Brain microvascular endothelial cell (primary cell): ENCODE measurements at regions not wholly inside any gene's neighbourhood (a gene's known extent, or its start where the extent isn't known, plus 50 kb on each side); places are given as distances from the start of the nearest gene placed in this dataset.

Source experiments
- DNase-seq: peaks from one replicate; pipeline ENCODE4 v3.0.0-alpha.2; 2020
- H3K27ac ChIP-seq: fragments of 250-450 bp; sonication (Bioruptor Pico); 2 replicates; pipeline ENCODE4 v1.5.1; 2020; ENCODE audit warnings: mild to moderate bottlenecking, moderate library complexity
- H3K27me3 ChIP-seq: fragments of 250-450 bp; sonication (Bioruptor Pico); replicated peaks from 2 replicates; pipeline ENCODE4 v1.5.1; 2020; ENCODE audit warnings: mild to moderate bottlenecking
- H3K36me3 ChIP-seq: fragments of 250-450 bp; sonication (Bioruptor Pico); replicated peaks from 2 replicates; pipeline ENCODE4 v1.5.1; 2020; ENCODE audit warnings: mild to moderate bottlenecking
- H3K4me3 ChIP-seq: 2 replicates; pipeline ENCODE4 v1.5.1; 2011; ENCODE audit warnings: low read depth, mild to moderate bottlenecking, control low read depth, low read length, moderate library complexity
- in situ Hi-C: cut with HindIII; loops from 2 replicates; pipeline ENCODE4 v1.10.0; 2017; ENCODE audit warnings: low sequenced_read_pairs, low pct_ligation_motif_present
- TF ChIP-seq, protein P1 (sequence below): IDR thresholded peaks from 2 replicates; pipeline ENCODE4 v1.5.1; 2011; ENCODE audit warnings: low read depth, mild to moderate bottlenecking, moderate library complexity, low read length, control low read depth, inconsistent platforms; ENCODE audit errors: missing control alignments

GRCh38 chrX:139222511-139223200 is 307.9 kb upstream of the F9 start:
- Histone ChIP-seq H3K27me3 (no peaks in the 10 kb centered on the region), H3K27ac (no peak overlapping the region), H3K36me3 (no peaks in the 10 kb centered on the region), H3K4me3 (no peak overlapping the region)
- in situ Hi-C loops, result no loop called here
- no peak for DNase-seq
- TF ChIP-seq, protein P1, sequence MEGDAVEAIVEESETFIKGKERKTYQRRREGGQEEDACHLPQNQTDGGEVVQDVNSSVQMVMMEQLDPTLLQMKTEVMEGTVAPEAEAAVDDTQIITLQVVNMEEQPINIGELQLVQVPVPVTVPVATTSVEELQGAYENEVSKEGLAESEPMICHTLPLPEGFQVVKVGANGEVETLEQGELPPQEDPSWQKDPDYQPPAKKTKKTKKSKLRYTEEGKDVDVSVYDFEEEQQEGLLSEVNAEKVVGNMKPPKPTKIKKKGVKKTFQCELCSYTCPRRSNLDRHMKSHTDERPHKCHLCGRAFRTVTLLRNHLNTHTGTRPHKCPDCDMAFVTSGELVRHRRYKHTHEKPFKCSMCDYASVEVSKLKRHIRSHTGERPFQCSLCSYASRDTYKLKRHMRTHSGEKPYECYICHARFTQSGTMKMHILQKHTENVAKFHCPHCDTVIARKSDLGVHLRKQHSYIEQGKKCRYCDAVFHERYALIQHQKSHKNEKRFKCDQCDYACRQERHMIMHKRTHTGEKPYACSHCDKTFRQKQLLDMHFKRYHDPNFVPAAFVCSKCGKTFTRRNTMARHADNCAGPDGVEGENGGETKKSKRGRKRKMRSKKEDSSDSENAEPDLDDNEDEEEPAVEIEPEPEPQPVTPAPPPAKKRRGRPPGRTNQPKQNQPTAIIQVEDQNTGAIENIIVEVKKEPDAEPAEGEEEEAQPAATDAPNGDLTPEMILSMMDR, result no peak

GRCh38 chrX:139213241-139213709 is 317.3 kb upstream of the F9 start:
- in situ Hi-C loops, result no loop called here
- DNase-seq, result no peak
- no peaks in the 10 kb centered on the region for H3K27me3 ChIP-seq
- H3K4me3 ChIP-seq, result no peak overlapping the region
- TF ChIP-seq, protein P1, result no peak
- H3K27ac ChIP-seq, result no peak overlapping the region
- H3K36me3 ChIP-seq, result no peaks in the 10 kb centered on the region

- H3K36me3 ChIP-seq, result no peaks in the 10 kb centered on the region
- H3K4me3 ChIP-seq, result no peak overlapping the region
- TF ChIP-seq, protein P1, result no peak
- in situ Hi-C loops, result no loop called here
- no peak for DNase-seq
- no peak overlapping the region for H3K27ac ChIP-seq
- H3K27me3 ChIP-seq, result no peaks in the 10 kb centered on the region
These were observed 318.9 kb upstream of the F9 start for GRCh38 chrX:139211568-139212182.

DNA sequence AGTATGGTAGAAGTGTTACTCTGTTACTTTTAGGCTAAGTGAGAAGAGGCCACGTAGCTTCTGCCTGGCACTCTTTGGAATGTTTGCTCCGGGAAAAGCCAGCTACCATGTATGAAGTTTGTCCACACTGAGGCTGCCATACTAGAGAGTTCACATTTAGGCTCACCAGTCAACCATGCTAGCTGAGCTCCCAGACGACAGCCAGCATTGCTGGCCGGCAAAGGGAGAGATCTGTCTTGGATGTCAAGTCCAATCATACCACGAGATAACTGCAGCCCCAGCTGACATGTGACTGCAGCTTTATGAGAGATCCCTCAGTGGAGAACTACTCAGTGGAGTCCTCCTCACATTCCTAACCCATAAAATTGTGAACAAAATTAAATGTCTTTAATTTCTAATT is 321.2 kb upstream of the F9 start:
- in situ Hi-C loops, result no loop called here
- Histone ChIP-seq H3K36me3 (no peaks in the 10 kb centered on the region), H3K27me3 (peaks cover 1% of the 10 kb centered on the region), H3K27ac (no peak overlapping the region), H3K4me3 (no peak overlapping the region)
- no peak for DNase-seq
- TF ChIP-seq, protein P1, result no peak

- in situ Hi-C loops, result no loop called here
- Histone ChIP-seq H3K4me3 (no peak overlapping the region), H3K27me3 (peaks cover 9% of the 10 kb centered on the region), H3K27ac (no peak overlapping the region), H3K36me3 (no peaks in the 10 kb centered on the region)
- no peak for DNase-seq
- TF ChIP-seq, protein P1, result no peak
These were observed 322.9 kb upstream of the F9 start for GRCh38 chrX:139207655-139208054.
